ENCODE measurements at regions not wholly inside any gene's neighbourhood (a gene's known extent, or its start where the extent isn't known, plus 50 kb on each side); places are given as distances from the start of the nearest gene placed in this dataset.

DNA sequence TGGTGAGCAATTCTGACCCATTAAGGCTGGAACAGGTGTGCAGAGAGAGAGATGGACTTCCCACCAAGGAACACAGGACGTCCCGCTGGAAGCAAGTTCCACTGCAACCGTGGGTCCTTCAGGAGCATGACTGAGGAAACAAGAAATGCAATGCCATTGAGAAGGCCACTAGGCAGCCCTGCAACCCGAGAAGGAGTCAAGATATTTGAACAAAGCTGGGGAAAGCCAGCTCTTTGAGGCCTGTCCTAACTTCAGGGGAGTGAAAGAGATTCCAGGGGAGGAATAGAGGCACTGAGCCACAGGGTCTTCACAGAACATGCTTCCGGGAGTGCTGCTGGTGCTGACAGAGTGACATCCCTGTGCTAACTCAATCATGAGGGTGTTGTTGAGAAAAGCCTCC is 153.8 kb upstream of the ZNF236 start:
- Histone ChIP-seq H3K27ac (no peak overlapping the region), H3K4me1 (peaks cover 7% of the 10 kb centered on the region), H4K20me1 (ENCODE audit: low read depth) (no peaks in the 10 kb centered on the region), H3K4me3 (no peak overlapping the region), H3K27me3 (no peaks in the 10 kb centered on the region), H3K36me3 (no peaks in the 10 kb centered on the region), H3K4me2 (no peak overlapping the region), H2AFZ (replicated peaks) (peak overlapping the region; percentile 57), H3K79me2 (ENCODE audit: low read depth) (no peaks in the 10 kb centered on the region), H3K9ac (no peak overlapping the region), H3F3A (ENCODE audit: low read depth) (peaks cover 5% of the 10 kb centered on the region), H3K9me3 (ENCODE audit: low read depth) (no peaks in the 10 kb centered on the region)
- DNase-seq (ENCODE audit: low spot score): peak; percentile 25
- H3K27me3 Mint-ChIP-seq (ENCODE audit: insufficient read depth, low read depth): peaks cover 6% of the 10 kb centered on the region
- H3K4me1 Mint-ChIP-seq: peaks cover 5% of the 10 kb centered on the region
- H3K36me3 Mint-ChIP-seq: no peaks in the 10 kb centered on the region
- TF ChIP-seq, protein P1, sequence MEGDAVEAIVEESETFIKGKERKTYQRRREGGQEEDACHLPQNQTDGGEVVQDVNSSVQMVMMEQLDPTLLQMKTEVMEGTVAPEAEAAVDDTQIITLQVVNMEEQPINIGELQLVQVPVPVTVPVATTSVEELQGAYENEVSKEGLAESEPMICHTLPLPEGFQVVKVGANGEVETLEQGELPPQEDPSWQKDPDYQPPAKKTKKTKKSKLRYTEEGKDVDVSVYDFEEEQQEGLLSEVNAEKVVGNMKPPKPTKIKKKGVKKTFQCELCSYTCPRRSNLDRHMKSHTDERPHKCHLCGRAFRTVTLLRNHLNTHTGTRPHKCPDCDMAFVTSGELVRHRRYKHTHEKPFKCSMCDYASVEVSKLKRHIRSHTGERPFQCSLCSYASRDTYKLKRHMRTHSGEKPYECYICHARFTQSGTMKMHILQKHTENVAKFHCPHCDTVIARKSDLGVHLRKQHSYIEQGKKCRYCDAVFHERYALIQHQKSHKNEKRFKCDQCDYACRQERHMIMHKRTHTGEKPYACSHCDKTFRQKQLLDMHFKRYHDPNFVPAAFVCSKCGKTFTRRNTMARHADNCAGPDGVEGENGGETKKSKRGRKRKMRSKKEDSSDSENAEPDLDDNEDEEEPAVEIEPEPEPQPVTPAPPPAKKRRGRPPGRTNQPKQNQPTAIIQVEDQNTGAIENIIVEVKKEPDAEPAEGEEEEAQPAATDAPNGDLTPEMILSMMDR (IDR thresholded peaks at IDR 0.05): no peak
- TF ChIP-seq EZH2phosphoT487 (IDR thresholded peaks at IDR 0.05) (no peak), EZH2 (IDR thresholded peaks at IDR 0.05) (no peak)
- no peak overlapping the region for H3K4me3 Mint-ChIP-seq
- H3K27ac Mint-ChIP-seq: no peak overlapping the region
- H3K9me3 Mint-ChIP-seq: peaks cover 2% of the 10 kb centered on the region

DNA sequence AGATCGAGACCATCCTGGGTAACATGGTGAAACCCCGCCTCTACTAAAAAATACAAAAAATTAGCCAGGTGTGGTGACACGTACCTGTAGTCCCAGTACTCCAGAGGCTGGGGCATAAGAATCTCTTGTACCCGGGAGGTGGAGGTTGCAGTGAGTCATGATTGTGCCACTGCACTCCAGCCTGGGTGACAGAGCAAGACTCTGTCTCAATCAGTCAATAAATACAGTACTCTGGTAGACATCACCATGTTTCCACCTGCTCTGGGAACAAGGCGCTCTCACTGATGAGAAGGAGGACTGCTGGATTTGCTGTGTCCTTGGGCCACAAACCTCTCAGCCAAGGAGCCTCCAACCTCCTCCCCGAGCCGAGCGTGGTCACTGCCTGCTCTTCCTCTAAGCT is 154.2 kb upstream of the ZNF236 start:
- Mint-ChIP-seq H3K27me3 (ENCODE audit: insufficient read depth, low read depth) (peaks cover 6% of the 10 kb centered on the region), H3K4me3 (no peak overlapping the region), H3K9me3 (peaks cover 3% of the 10 kb centered on the region), H3K4me1 (peaks cover 5% of the 10 kb centered on the region), H3K36me3 (no peaks in the 10 kb centered on the region), H3K27ac (no peak overlapping the region)
- Histone ChIP-seq H3K79me2 (ENCODE audit: low read depth) (no peaks in the 10 kb centered on the region), H3K4me1 (peaks cover 7% of the 10 kb centered on the region), H3K27ac (no peak overlapping the region), H3K4me2 (no peak overlapping the region), H3K27me3 (no peaks in the 10 kb centered on the region), H4K20me1 (ENCODE audit: low read depth) (no peaks in the 10 kb centered on the region), H3K9me3 (ENCODE audit: low read depth) (no peaks in the 10 kb centered on the region), H3K4me3 (no peak overlapping the region), H3F3A (ENCODE audit: low read depth) (peaks cover 5% of the 10 kb centered on the region), H3K9ac (no peak overlapping the region), H2AFZ (replicated peaks) (peak overlapping the region; percentile 57), H3K36me3 (no peaks in the 10 kb centered on the region)
- no peak for DNase-seq (ENCODE audit: low spot score)
- TF ChIP-seq, protein P1 (IDR thresholded peaks at IDR 0.05): no peak
- TF ChIP-seq EZH2phosphoT487 (IDR thresholded peaks at IDR 0.05) (no peak), EZH2 (IDR thresholded peaks at IDR 0.05) (no peak)

DNA sequence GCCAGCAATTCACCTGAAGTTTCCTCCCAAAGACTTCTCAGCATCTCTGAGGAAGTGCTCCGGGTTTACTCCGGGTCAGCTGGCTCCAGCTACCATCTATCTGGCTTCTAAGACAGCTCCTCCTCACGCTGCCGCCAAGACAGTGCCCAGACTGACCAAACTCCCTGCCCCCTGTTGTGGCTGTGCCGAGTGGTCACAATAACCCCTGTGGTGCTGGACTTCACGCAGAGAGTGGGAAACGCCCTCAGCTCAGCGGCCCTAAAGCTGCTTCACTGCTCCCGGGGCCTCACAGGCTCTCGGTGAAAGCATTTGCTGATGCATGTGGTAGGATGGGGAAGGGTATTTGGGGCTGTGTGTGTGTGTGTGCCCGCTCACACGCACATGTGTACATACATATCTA is 154.8 kb upstream of the ZNF236 start:
- Mint-ChIP-seq H3K4me3 (no peak overlapping the region), H3K4me1 (peaks cover 5% of the 10 kb centered on the region), H3K9me3 (peaks cover 3% of the 10 kb centered on the region), H3K36me3 (no peaks in the 10 kb centered on the region), H3K27ac (no peak overlapping the region), H3K27me3 (ENCODE audit: insufficient read depth, low read depth) (peaks cover 6% of the 10 kb centered on the region)
- H3K4me2 ChIP-seq: no peak overlapping the region
- TF ChIP-seq EZH2 (IDR thresholded peaks at IDR 0.05): no peak
- TF ChIP-seq EZH2phosphoT487 (IDR thresholded peaks at IDR 0.05): no peak
- TF ChIP-seq, protein P1 (IDR thresholded peaks at IDR 0.05): no peak
- peaks cover 10% of the 10 kb centered on the region for H3K4me1 ChIP-seq
- no peaks in the 10 kb centered on the region for H4K20me1 ChIP-seq (ENCODE audit: low read depth)
- no peaks in the 10 kb centered on the region for H3K27me3 ChIP-seq
- no peak for DNase-seq (ENCODE audit: low spot score)
- H3K36me3 ChIP-seq: no peaks in the 10 kb centered on the region
- H3F3A ChIP-seq (ENCODE audit: low read depth): peaks cover 5% of the 10 kb centered on the region
- H3K9ac ChIP-seq: no peak overlapping the region
- H3K79me2 ChIP-seq (ENCODE audit: low read depth): no peaks in the 10 kb centered on the region
- no peak overlapping the region for H3K27ac ChIP-seq
- no peaks in the 10 kb centered on the region for H3K9me3 ChIP-seq (ENCODE audit: low read depth)
- no peak overlapping the region for H3K4me3 ChIP-seq
- H2AFZ ChIP-seq (replicated peaks): no peak overlapping the region

Measured in neural progenitor cell (in vitro differentiated cells).